GM23338 (cell line): ENCODE measurements at regions not wholly inside any gene's neighbourhood (a gene's known extent, or its start where the extent isn't known, plus 50 kb on each side); places are given as distances from the start of the nearest gene placed in this dataset.

ENCODE experiments used
- ATAC-seq: fragments of 200-7000 bp; cut with Tn5 transposase; 3 replicates; pipeline ENCODE4 v1.9.1; 2020
- DNase-seq: peaks from one replicate; pipeline ENCODE4 v3.0.0-alpha.2; 2015; ENCODE audit warnings: low spot score
- H2AFZ ChIP-seq: fragments of 200-600 bp; sonication (generic); 2 replicates; pipeline ENCODE4 v1.8.0; 2016; ENCODE audit warnings: antibody characterized with exemption, mild to moderate bottlenecking, moderate library complexity
- H3F3A ChIP-seq: fragments of 200-600 bp; sonication (generic); replicated peaks from 2 replicates; pipeline ENCODE4 v1.8.0; 2017; ENCODE audit warnings: antibody characterized with exemption, mixed run types, low read depth
- H3K27ac ChIP-seq: fragments of 200-600 bp; sonication (generic); 2 replicates; pipeline ENCODE4 v1.6.1; 2016; ENCODE audit warnings: low read depth
- H3K27me3 ChIP-seq: fragments of 200-600 bp; sonication (generic); 2 replicates; pipeline ENCODE4 v1.8.0; 2016; ENCODE audit warnings: mild to moderate bottlenecking, mixed run types, moderate library complexity; ENCODE audit not compliant: insufficient read depth
- H3K36me3 ChIP-seq: fragments of 200-600 bp; sonication (generic); 2 replicates; pipeline ENCODE4 v1.8.0; 2016; ENCODE audit warnings: mild to moderate bottlenecking; ENCODE audit not compliant: insufficient read depth
- H3K4me1 ChIP-seq: fragments of 200-600 bp; sonication (generic); 2 replicates; pipeline ENCODE4 v1.8.0; 2016; ENCODE audit warnings: mild to moderate bottlenecking, moderate library complexity; ENCODE audit not compliant: insufficient read depth
- H3K4me2 ChIP-seq: fragments of 200-600 bp; sonication (generic); 2 replicates; pipeline ENCODE4 v1.7.1; 2017; ENCODE audit warnings: mixed run types
- H3K4me3 ChIP-seq: fragments of 200-600 bp; sonication (generic); 2 replicates; pipeline ENCODE4 v1.6.1; 2016; ENCODE audit warnings: mixed run types
- H3K79me2 ChIP-seq: fragments of 200-600 bp; sonication (generic); replicated peaks from 2 replicates; pipeline ENCODE4 v1.8.0; 2017; ENCODE audit warnings: mild to moderate bottlenecking; ENCODE audit not compliant: insufficient read depth
- H3K9me2 ChIP-seq: fragments of 200-600 bp; sonication (generic); 2 replicates; pipeline ENCODE4 v1.8.0; 2017; ENCODE audit not compliant: insufficient read depth
- H4K20me1 ChIP-seq: fragments of 200-600 bp; sonication (generic); replicated peaks from 2 replicates; pipeline ENCODE4 v1.8.0; 2017; ENCODE audit warnings: mild to moderate bottlenecking; ENCODE audit not compliant: insufficient read depth
- H3K27ac Mint-ChIP-seq: 2 replicates; pipeline ENCODE4 v1.8.0; 2020; ENCODE audit warnings: inconsistent platforms, mild to moderate bottlenecking, moderate library complexity, mixed read lengths
- H3K27me3 Mint-ChIP-seq: 3 replicates; pipeline ENCODE4 v1.8.0; 2022; ENCODE audit warnings: low read depth, mild to moderate bottlenecking, moderate library complexity, mixed read lengths, inconsistent platforms; ENCODE audit not compliant: insufficient read depth, poor library complexity
- H3K36me3 Mint-ChIP-seq: 3 replicates; pipeline ENCODE4 v1.8.0; 2021; ENCODE audit warnings: low read depth, mild to moderate bottlenecking, inconsistent platforms, moderate library complexity, mixed read lengths
- H3K4me1 Mint-ChIP-seq: 3 replicates; pipeline ENCODE4 v1.8.0; 2020; ENCODE audit warnings: mild to moderate bottlenecking, inconsistent platforms, mixed read lengths
- H3K4me3 Mint-ChIP-seq: 3 replicates; pipeline ENCODE4 v1.8.0; 2021; ENCODE audit warnings: moderate library complexity, mild to moderate bottlenecking, inconsistent platforms, mixed read lengths
- H3K9me3 Mint-ChIP-seq: 3 replicates; pipeline ENCODE4 v1.8.0; 2020; ENCODE audit warnings: moderate library complexity, mild to moderate bottlenecking, inconsistent platforms, mixed read lengths
- CREB1 ChIP-seq: fragments of 250-450 bp; sonication (Bioruptor Pico); IDR thresholded peaks from 2 replicates; pipeline ENCODE4 v1.5.0; 2020; ENCODE audit warnings: low read depth, mild to moderate bottlenecking, moderate library complexity
- EZH2 ChIP-seq: fragments of 200-600 bp; sonication (generic); IDR thresholded peaks from one replicate; pipeline ENCODE4 v1.8.0; 2017; ENCODE audit warnings: antibody characterized with exemption, mild to moderate bottlenecking, low read depth; ENCODE audit not compliant: unreplicated experiment
- EZH2phosphoT487 ChIP-seq: fragments of 200-600 bp; sonication (generic); IDR thresholded peaks from one replicate; pipeline ENCODE4 v1.8.1; 2018; ENCODE audit warnings: antibody characterized with exemption; ENCODE audit not compliant: unreplicated experiment
- JUNB ChIP-seq: IDR thresholded peaks from one replicate; pipeline ENCODE4 v1.6.1; 2016; ENCODE audit warnings: antibody characterized with exemption; ENCODE audit not compliant: unreplicated experiment
- NANOG ChIP-seq: IDR thresholded peaks from 2 replicates; pipeline ENCODE4 v1.6.1; 2016; ENCODE audit warnings: antibody characterized with exemption, borderline replicate concordance
- POLR2AphosphoS5 ChIP-seq: IDR thresholded peaks from 2 replicates; pipeline ENCODE4 v1.6.1; 2016; ENCODE audit warnings: antibody characterized with exemption, low read depth
- STAT1 ChIP-seq: IDR thresholded peaks from one replicate; pipeline ENCODE4 v1.6.1; 2016; ENCODE audit warnings: antibody characterized with exemption; ENCODE audit not compliant: unreplicated experiment
- ZNF114 ChIP-seq: fragments of 250-450 bp; sonication (Bioruptor Pico); IDR thresholded peaks from 2 replicates; pipeline ENCODE4 v1.5.0; 2020; ENCODE audit warnings: mild to moderate bottlenecking, moderate library complexity
- ZNF331 ChIP-seq: fragments of 250-450 bp; sonication (Bioruptor Pico); IDR thresholded peaks from 2 replicates; pipeline ENCODE4 v1.5.0; 2020; ENCODE audit warnings: low read depth, mild to moderate bottlenecking, moderate library complexity
- TF ChIP-seq, protein P1 (sequence below): IDR thresholded peaks from 2 replicates; pipeline ENCODE4 v1.6.1; 2016; ENCODE audit warnings: antibody characterized with exemption
- TF ChIP-seq, protein P2 (sequence below), 2 experiments: fragments of 200-600 bp in 1 of 2; sonication (generic) in 1 of 2; conservative IDR thresholded peaks; 2 replicates each; pipeline versions ENCODE4 v1.5.1 to v1.6.1; 2016 to 2017; ENCODE audit warnings: antibody characterized with exemption in 2 of 2, low read depth in 2 of 2, mild to moderate bottlenecking in 2 of 2, moderate library complexity in 1 of 2
- TF ChIP-seq, protein P3 (sequence below): IDR thresholded peaks from one replicate; pipeline ENCODE4 v1.6.1; 2018; ENCODE audit warnings: antibody characterized with exemption; ENCODE audit not compliant: unreplicated experiment

GRCh38 chr5:155885199-155885598 is 441.8 kb upstream of the SGCD start (continued):
- TF ChIP-seq, protein P1, sequence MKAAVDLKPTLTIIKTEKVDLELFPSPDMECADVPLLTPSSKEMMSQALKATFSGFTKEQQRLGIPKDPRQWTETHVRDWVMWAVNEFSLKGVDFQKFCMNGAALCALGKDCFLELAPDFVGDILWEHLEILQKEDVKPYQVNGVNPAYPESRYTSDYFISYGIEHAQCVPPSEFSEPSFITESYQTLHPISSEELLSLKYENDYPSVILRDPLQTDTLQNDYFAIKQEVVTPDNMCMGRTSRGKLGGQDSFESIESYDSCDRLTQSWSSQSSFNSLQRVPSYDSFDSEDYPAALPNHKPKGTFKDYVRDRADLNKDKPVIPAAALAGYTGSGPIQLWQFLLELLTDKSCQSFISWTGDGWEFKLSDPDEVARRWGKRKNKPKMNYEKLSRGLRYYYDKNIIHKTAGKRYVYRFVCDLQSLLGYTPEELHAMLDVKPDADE = no peak
- no peak for TF ChIP-seq JUNB
- TF ChIP-seq, protein P2, sequence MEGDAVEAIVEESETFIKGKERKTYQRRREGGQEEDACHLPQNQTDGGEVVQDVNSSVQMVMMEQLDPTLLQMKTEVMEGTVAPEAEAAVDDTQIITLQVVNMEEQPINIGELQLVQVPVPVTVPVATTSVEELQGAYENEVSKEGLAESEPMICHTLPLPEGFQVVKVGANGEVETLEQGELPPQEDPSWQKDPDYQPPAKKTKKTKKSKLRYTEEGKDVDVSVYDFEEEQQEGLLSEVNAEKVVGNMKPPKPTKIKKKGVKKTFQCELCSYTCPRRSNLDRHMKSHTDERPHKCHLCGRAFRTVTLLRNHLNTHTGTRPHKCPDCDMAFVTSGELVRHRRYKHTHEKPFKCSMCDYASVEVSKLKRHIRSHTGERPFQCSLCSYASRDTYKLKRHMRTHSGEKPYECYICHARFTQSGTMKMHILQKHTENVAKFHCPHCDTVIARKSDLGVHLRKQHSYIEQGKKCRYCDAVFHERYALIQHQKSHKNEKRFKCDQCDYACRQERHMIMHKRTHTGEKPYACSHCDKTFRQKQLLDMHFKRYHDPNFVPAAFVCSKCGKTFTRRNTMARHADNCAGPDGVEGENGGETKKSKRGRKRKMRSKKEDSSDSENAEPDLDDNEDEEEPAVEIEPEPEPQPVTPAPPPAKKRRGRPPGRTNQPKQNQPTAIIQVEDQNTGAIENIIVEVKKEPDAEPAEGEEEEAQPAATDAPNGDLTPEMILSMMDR (conservative IDR thresholded peaks at IDR 0.05; ENCODE audit: low read depth in 2 of 2) = no peak

- DNase-seq (no peak), ATAC-seq (no peak)
- H3K9me3 Mint-ChIP-seq = no peaks in the 10 kb centered on the region
- Histone ChIP-seq H2AFZ (no peak overlapping the region), H3K4me1 (no peaks in the 10 kb centered on the region), H4K20me1 (no peaks in the 10 kb centered on the region), H3K4me2 (no peak overlapping the region), H3K36me3 (no peaks in the 10 kb centered on the region), H3K27ac (no peak overlapping the region), H3K4me3 (no peak overlapping the region), H3K9me2 (peaks cover 7% of the 10 kb centered on the region; the same call in 1 of the 2 replicates), H3F3A (no peaks in the 10 kb centered on the region), H3K27me3 (no peaks in the 10 kb centered on the region), H3K79me2 (no peaks in the 10 kb centered on the region)
- H3K4me1 Mint-ChIP-seq = no peaks in the 10 kb centered on the region
- H3K27ac Mint-ChIP-seq = no peak overlapping the region
- no peak overlapping the region for H3K4me3 Mint-ChIP-seq
- H3K36me3 Mint-ChIP-seq = no peaks in the 10 kb centered on the region
- H3K27me3 Mint-ChIP-seq = no peaks in the 10 kb centered on the region
- no peak for TF ChIP-seq STAT1
- TF ChIP-seq CREB1 (CRISPR knock-in tag) = no peak
- no peak for TF ChIP-seq POLR2AphosphoS5
- no peak for TF ChIP-seq ZNF114 (CRISPR knock-in tag)
- TF ChIP-seq NANOG = no peak
- TF ChIP-seq, protein P2 (conservative IDR thresholded peaks at IDR 0.05; ENCODE audit: low read depth in 2 of 2) = no peak
- TF ChIP-seq JUNB = no peak
- no peak for TF ChIP-seq EZH2phosphoT487
- TF ChIP-seq EZH2 = no peak
- TF ChIP-seq, protein P1 = no peak
- TF ChIP-seq ZNF331 = no peak
- TF ChIP-seq, protein P3, sequence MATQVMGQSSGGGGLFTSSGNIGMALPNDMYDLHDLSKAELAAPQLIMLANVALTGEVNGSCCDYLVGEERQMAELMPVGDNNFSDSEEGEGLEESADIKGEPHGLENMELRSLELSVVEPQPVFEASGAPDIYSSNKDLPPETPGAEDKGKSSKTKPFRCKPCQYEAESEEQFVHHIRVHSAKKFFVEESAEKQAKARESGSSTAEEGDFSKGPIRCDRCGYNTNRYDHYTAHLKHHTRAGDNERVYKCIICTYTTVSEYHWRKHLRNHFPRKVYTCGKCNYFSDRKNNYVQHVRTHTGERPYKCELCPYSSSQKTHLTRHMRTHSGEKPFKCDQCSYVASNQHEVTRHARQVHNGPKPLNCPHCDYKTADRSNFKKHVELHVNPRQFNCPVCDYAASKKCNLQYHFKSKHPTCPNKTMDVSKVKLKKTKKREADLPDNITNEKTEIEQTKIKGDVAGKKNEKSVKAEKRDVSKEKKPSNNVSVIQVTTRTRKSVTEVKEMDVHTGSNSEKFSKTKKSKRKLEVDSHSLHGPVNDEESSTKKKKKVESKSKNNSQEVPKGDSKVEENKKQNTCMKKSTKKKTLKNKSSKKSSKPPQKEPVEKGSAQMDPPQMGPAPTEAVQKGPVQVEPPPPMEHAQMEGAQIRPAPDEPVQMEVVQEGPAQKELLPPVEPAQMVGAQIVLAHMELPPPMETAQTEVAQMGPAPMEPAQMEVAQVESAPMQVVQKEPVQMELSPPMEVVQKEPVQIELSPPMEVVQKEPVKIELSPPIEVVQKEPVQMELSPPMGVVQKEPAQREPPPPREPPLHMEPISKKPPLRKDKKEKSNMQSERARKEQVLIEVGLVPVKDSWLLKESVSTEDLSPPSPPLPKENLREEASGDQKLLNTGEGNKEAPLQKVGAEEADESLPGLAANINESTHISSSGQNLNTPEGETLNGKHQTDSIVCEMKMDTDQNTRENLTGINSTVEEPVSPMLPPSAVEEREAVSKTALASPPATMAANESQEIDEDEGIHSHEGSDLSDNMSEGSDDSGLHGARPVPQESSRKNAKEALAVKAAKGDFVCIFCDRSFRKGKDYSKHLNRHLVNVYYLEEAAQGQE = no peak
These were observed 440.5 kb upstream of the SGCD start for GRCh38 chr5:155886311-155887031.
